Stomach (tissue), 8 donors: ENCODE measurements at regions not wholly inside any gene's neighbourhood (a gene's known extent, or its start where the extent isn't known, plus 50 kb on each side); places are given as distances from the start of the nearest gene placed in this dataset.

Source experiments
- DNase-seq, 2 donors: peaks; one replicate each; pipeline versions ENCODE4 v3.0.0 to v3.0.0-alpha.2; 2013 to 2019
- H3K27ac ChIP-seq, 5 donors: fragments of 200-600 bp in 4 of 5; sonication (generic) in 4 of 5; one replicate each; pipeline ENCODE4 v1.5.1; 2013 to 2019; ENCODE audit warnings: mild to moderate bottlenecking in 1 of 5, moderate library complexity in 1 of 5
- H3K27me3 ChIP-seq, 3 donors: fragments of 200-600 bp; sonication (generic); one replicate each; pipeline ENCODE4 v1.5.1; 2017 to 2019; ENCODE audit warnings: mixed run types in 1 of 3
- H3K36me3 ChIP-seq, 4 donors: fragments of 200-600 bp; sonication (generic); 1 replicate in 3 of 4; 2 replicates in 1 of 4; pipeline ENCODE4 v1.5.1; 2016 to 2019
- H3K4me1 ChIP-seq, 4 donors: fragments of 200-600 bp; sonication (generic); one replicate each; pipeline ENCODE4 v1.5.1; 2016 to 2019
- H3K4me3 ChIP-seq, 4 donors: fragments of 200-600 bp; sonication (generic) in 3 of 4; one replicate each; pipeline ENCODE4 v1.5.1; 2016 to 2019; ENCODE audit warnings: mild to moderate bottlenecking in 1 of 4
- H3K9me3 ChIP-seq, 4 donors: fragments of 200-600 bp; sonication (generic); one replicate each; pipeline ENCODE4 v1.5.1; 2016 to 2019
- EP300 ChIP-seq: sonication (generic); formaldehyde crosslinking; IDR thresholded peaks from one replicate; pipeline ENCODE4 v1.6.1; 2017; ENCODE audit warnings: antibody characterized with exemption
- POLR2A ChIP-seq, 4 donors: fragments of 450-650 bp; IDR thresholded peaks; one replicate each; pipeline ENCODE4 v1.6.1; 2016; ENCODE audit warnings: antibody characterized with exemption in 4 of 4, control low read depth in 2 of 4, mild to moderate bottlenecking in 1 of 4, moderate library complexity in 1 of 4
- POLR2AphosphoS5 ChIP-seq, 3 donors: sonication (generic); formaldehyde crosslinking; IDR thresholded peaks; one replicate each; pipeline ENCODE4 v1.6.1; 2016; ENCODE audit warnings: antibody characterized with exemption in 3 of 3
- WGBS, 5 donors: extraction: QIAGEN DNeasy Blood & Tissue Kit in 3 of 5; methylation state at CpG; one replicate each; pipeline versions ENCODE4 v1.1.5 to v1.1.7; 2013 to 2018; 5-methylcytosine and 5-hydroxymethylcytosine counted together
- intact Hi-C: fragments of 100-400 bp; cut with DNase I; formaldehyde crosslinking; loops from one replicate; pipeline ENCODE4 v1.15.1; 2023; ENCODE audit warnings: low total_unique reads
- TF ChIP-seq, protein P1 (sequence below), 7 experiments: fragments of 450-650 bp in 4 of 7; fragments of 200-600 bp in 3 of 7; sonication (generic) in 3 of 7; IDR thresholded peaks; one replicate each; pipeline ENCODE4 v1.5.1; 2016 to 2019; ENCODE audit warnings: antibody characterized with exemption in 7 of 7, control low read depth in 2 of 7, mild to moderate bottlenecking in 1 of 7
- donor health status: healthy with polysubstance abuse.
- donor health status: Bipolar disorder and iron deficiency.
- donor health status: healthy.

- H3K27me3 ChIP-seq: no peaks in the 10 kb centered on the region
- no peak for TF ChIP-seq EP300
- TF ChIP-seq, protein P1, sequence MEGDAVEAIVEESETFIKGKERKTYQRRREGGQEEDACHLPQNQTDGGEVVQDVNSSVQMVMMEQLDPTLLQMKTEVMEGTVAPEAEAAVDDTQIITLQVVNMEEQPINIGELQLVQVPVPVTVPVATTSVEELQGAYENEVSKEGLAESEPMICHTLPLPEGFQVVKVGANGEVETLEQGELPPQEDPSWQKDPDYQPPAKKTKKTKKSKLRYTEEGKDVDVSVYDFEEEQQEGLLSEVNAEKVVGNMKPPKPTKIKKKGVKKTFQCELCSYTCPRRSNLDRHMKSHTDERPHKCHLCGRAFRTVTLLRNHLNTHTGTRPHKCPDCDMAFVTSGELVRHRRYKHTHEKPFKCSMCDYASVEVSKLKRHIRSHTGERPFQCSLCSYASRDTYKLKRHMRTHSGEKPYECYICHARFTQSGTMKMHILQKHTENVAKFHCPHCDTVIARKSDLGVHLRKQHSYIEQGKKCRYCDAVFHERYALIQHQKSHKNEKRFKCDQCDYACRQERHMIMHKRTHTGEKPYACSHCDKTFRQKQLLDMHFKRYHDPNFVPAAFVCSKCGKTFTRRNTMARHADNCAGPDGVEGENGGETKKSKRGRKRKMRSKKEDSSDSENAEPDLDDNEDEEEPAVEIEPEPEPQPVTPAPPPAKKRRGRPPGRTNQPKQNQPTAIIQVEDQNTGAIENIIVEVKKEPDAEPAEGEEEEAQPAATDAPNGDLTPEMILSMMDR (IDR thresholded peaks at IDR 0.05): no peak
- TF ChIP-seq POLR2A (IDR thresholded peaks at IDR 0.05): no peak
- TF ChIP-seq POLR2AphosphoS5 (IDR thresholded peaks at IDR 0.05): no peak
- no peaks in the 10 kb centered on the region for H3K4me1 ChIP-seq
- H3K9me3 ChIP-seq: no peaks in the 10 kb centered on the region
- DNase-seq: no peak
- H3K27ac ChIP-seq: no peak overlapping the region
- WGBS, 5 donors: 75 to 94% (median 91%) methylated on average over 2 of the region's 2 CpGs
- H3K36me3 ChIP-seq: no peaks in the 10 kb centered on the region
- no peak overlapping the region for H3K4me3 ChIP-seq
- intact Hi-C loops: no loop called here
Measured at GRCh38 chr4:23547096-23547495, 342.8 kb downstream of the PPARGC1A start.

- Histone ChIP-seq H3K4me1 (no peaks in the 10 kb centered on the region), H3K27ac (no peak overlapping the region), H3K4me3 (no peak overlapping the region), H3K9me3 (peaks cover 0 to 9% (median 0%) of the 10 kb centered on the region in 4 donors), H3K27me3 (no peaks in the 10 kb centered on the region), H3K36me3 (no peaks in the 10 kb centered on the region)
- DNase-seq: no peak
- TF ChIP-seq EP300 (no peak), POLR2A (IDR thresholded peaks at IDR 0.05) (no peak), POLR2AphosphoS5 (IDR thresholded peaks at IDR 0.05) (no peak)
- TF ChIP-seq, protein P1 (IDR thresholded peaks at IDR 0.05): no peak
- intact Hi-C loops: no loop called here
- 49 to 70% (median 63%) methylated on average over 5 of the region's 5 CpGs for WGBS, 5 donors
Measured at GRCh38 chr4:23539969-23540569, 349.8 kb downstream of the PPARGC1A start.

DNA sequence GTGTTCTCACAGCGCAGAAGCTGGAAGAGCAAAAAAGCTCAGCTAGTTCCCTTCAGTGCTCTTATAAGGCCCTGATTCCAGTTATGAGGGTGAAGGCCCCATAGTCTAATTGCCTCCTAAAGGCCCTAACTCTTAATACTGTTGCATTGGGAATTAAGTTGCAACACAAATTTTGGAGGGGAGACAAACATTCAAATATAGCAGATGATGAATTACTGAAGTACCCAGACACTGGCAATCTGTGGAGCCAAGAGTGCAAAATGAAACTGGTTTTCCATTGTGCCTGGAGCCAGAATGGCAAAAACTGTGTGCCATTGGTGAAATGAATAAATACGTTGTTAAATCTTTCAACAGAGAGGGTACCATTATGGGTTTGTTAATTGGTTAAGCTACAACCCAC lies 356.0 kb downstream of the PPARGC1A start:
- Histone ChIP-seq H3K4me1 (no peaks in the 10 kb centered on the region), H3K27ac (no peak overlapping the region), H3K4me3 (no peak overlapping the region), H3K27me3 (no peaks in the 10 kb centered on the region), H3K9me3 (peaks cover 0 to 14% (median 7%) of the 10 kb centered on the region in 4 donors), H3K36me3 (no peaks in the 10 kb centered on the region)
- no peak for DNase-seq
- intact Hi-C loops: no loop called here
- TF ChIP-seq POLR2A (IDR thresholded peaks at IDR 0.05) (no peak), POLR2AphosphoS5 (IDR thresholded peaks at IDR 0.05) (no peak), EP300 (no peak)
- TF ChIP-seq, protein P1 (IDR thresholded peaks at IDR 0.05): no peak
- WGBS, 5 donors: 87 to 94% (median 93%) methylated on average over 2 of the region's 2 CpGs

- DNase-seq: no peak
- Histone ChIP-seq H3K27ac (no peak overlapping the region), H3K9me3 (peaks cover 0 to 9% (median 0%) of the 10 kb centered on the region in 4 donors), H3K4me3 (no peak overlapping the region), H3K27me3 (no peaks in the 10 kb centered on the region), H3K4me1 (no peaks in the 10 kb centered on the region), H3K36me3 (no peaks in the 10 kb centered on the region)
- 81 to 89% (median 86%) methylated on average over 3 of the region's 3 CpGs for WGBS, 5 donors
- intact Hi-C loops: no loop called here
- TF ChIP-seq POLR2A (IDR thresholded peaks at IDR 0.05): no peak
- TF ChIP-seq, protein P1 (IDR thresholded peaks at IDR 0.05): no peak
- no peak for TF ChIP-seq EP300
- no peak for TF ChIP-seq POLR2AphosphoS5 (IDR thresholded peaks at IDR 0.05)
Measured at GRCh38 chr4:23516716-23517115, 373.1 kb downstream of the PPARGC1A start.
